OCI-LY3 (cell line): ENCODE measurements at regions not wholly inside any gene's neighbourhood (a gene's known extent, or its start where the extent isn't known, plus 50 kb on each side); places are given as distances from the start of the nearest gene placed in this dataset.
"Not testable (repeated sequence)": the region's sequence is repeated elsewhere in the genome, so short reads cannot be mapped to it uniquely, and the experiment has no call there.

ENCODE experiments used
- H2AFZ ChIP-seq: fragments of 200-600, 300-600 bp; shearing (Covaris generic); 2 replicates; pipeline ENCODE4 v1.6.0; 2014; ENCODE audit warnings: antibody characterized with exemption, low read depth, low read length
- H3K27ac ChIP-seq: fragments of 200-600, 300-600 bp; sonication (generic); 2 replicates; pipeline ENCODE4 v1.5.1; 2014; ENCODE audit warnings: mild to moderate bottlenecking, low read length, moderate library complexity, mixed read lengths
- H3K27me3 ChIP-seq: fragments of 200-600, 300-600 bp; sonication (generic); 2 replicates; pipeline ENCODE4 v1.6.1; 2014; ENCODE audit warnings: low read depth, low read length, mixed read lengths
- H3K36me3 ChIP-seq: fragments of 200-600, 300-600 bp; sonication (generic); replicated peaks from 2 replicates; pipeline ENCODE3; 2014; ENCODE audit warnings: low read depth, low read length, mixed read lengths
- H3K4me1 ChIP-seq: fragments of 300-600, 200-600 bp; sonication (generic); 2 replicates; pipeline ENCODE4 v1.6.1; 2014; ENCODE audit warnings: low read length, mixed read lengths
- H3K4me2 ChIP-seq: fragments of 200-600, 300-600 bp; sonication (generic); 2 replicates; pipeline ENCODE4 v1.6.1; 2014; ENCODE audit warnings: low read length, mixed read lengths
- H3K4me3 ChIP-seq: fragments of 300-600, 200-600 bp; sonication (generic); 2 replicates; pipeline ENCODE4 v1.5.1; 2014; ENCODE audit warnings: antibody characterized with exemption, mild to moderate bottlenecking, low read length, moderate library complexity
- H3K79me2 ChIP-seq: fragments of 300-600, 200-600 bp; shearing (Covaris generic); 2 replicates; pipeline ENCODE4 v1.6.1; 2014; ENCODE audit warnings: mild to moderate bottlenecking, low read length, mixed read lengths
- H3K9ac ChIP-seq: fragments of 300-600, 200-600 bp; shearing (Covaris generic); 2 replicates; pipeline ENCODE4 v1.6.0; 2014; ENCODE audit warnings: mild to moderate bottlenecking, low read length, moderate library complexity
- H3K9me3 ChIP-seq: fragments of 200-600, 300-600 bp; shearing (Covaris generic); 2 replicates; pipeline ENCODE4 v1.6.1; 2014; ENCODE audit warnings: low read length, mixed read lengths; ENCODE audit not compliant: insufficient read depth
- H4K20me1 ChIP-seq: fragments of 200-600, 300-600 bp; sonication (generic); 2 replicates; pipeline ENCODE4 v1.6.1; 2016; ENCODE audit warnings: low read length, mixed read lengths; ENCODE audit not compliant: insufficient read depth
- CTCF ChIP-seq: fragments of 200-600, 300-600 bp; sonication (generic); IDR thresholded peaks from 2 replicates; pipeline ENCODE4 v1.5.1; 2014; ENCODE audit warnings: antibody characterized with exemption, low read length, low read depth
- EZH2phosphoT487 ChIP-seq: fragments of 200-600 bp; shearing (Covaris generic); IDR thresholded peaks from 2 replicates; pipeline ENCODE4 v1.6.1; 2018; ENCODE audit warnings: antibody characterized with exemption, mixed run types, low read depth

GRCh38 chr5:66285343-66285922 lies 141.3 kb downstream of the SREK1 start:
- Histone ChIP-seq H3K9ac (no peak overlapping the region), H3K79me2 (no peaks in the 10 kb centered on the region), H3K4me2 (no peak overlapping the region), H2AFZ (no peak overlapping the region), H3K4me3 (no peak overlapping the region), H3K27ac (no peak overlapping the region), H4K20me1 (no peaks in the 10 kb centered on the region), H3K36me3 (no peaks in the 10 kb centered on the region), H3K4me1 (peaks cover 6% of the 10 kb centered on the region; the same call in 1 of the 2 replicates), H3K9me3 (no peaks in the 10 kb centered on the region), H3K27me3 (no peaks in the 10 kb centered on the region)
- TF ChIP-seq EZH2phosphoT487: no peak
- no peak for TF ChIP-seq CTCF

- Histone ChIP-seq H3K4me3 (no peak overlapping the region), H2AFZ (no peak overlapping the region), H3K4me2 (no peak overlapping the region), H3K27me3 (no peaks in the 10 kb centered on the region), H3K27ac (no peak overlapping the region), H3K36me3 (no peaks in the 10 kb centered on the region), H3K9me3 (no peaks in the 10 kb centered on the region), H3K9ac (no peak overlapping the region), H3K4me1 (no peaks in the 10 kb centered on the region), H3K79me2 (no peaks in the 10 kb centered on the region), H4K20me1 (no peaks in the 10 kb centered on the region)
- TF ChIP-seq CTCF (no peak), EZH2phosphoT487 (no peak)
Observed at GRCh38 chr5:66291771-66292170, 147.7 kb downstream of the SREK1 start.

GRCh38 chr5:66293851-66294250 lies 149.8 kb downstream of the SREK1 start:
- not testable (repeated sequence) for H3K4me1 ChIP-seq, H3K4me2 ChIP-seq, H3K9me3 ChIP-seq, H3K27ac ChIP-seq, H3K27me3 ChIP-seq, H2AFZ ChIP-seq, H3K79me2 ChIP-seq, H3K4me3 ChIP-seq, H3K36me3 ChIP-seq, H4K20me1 ChIP-seq, H3K9ac ChIP-seq

GRCh38 chr5:66299463-66299862 lies 155.4 kb downstream of the SREK1 start:
- Histone ChIP-seq H2AFZ (no peak overlapping the region), H3K4me2 (no peak overlapping the region), H3K27ac (no peak overlapping the region), H3K4me3 (no peak overlapping the region), H3K36me3 (no peaks in the 10 kb centered on the region), H3K27me3 (peaks cover under 1% of the 10 kb centered on the region; the same call in 1 of the 2 replicates), H3K4me1 (no peaks in the 10 kb centered on the region), H3K9me3 (no peaks in the 10 kb centered on the region), H3K79me2 (no peaks in the 10 kb centered on the region), H4K20me1 (no peaks in the 10 kb centered on the region), H3K9ac (no peak overlapping the region)
- TF ChIP-seq CTCF (no peak), EZH2phosphoT487 (no peak)

- Histone ChIP-seq H3K9ac (no peak overlapping the region), H3K9me3 (no peaks in the 10 kb centered on the region), H3K27ac (no peak overlapping the region), H2AFZ (no peak overlapping the region), H3K27me3 (peaks cover 9% of the 10 kb centered on the region; the same call in 1 of the 2 replicates), H3K4me1 (no peaks in the 10 kb centered on the region), H3K4me2 (no peak overlapping the region), H3K36me3 (no peaks in the 10 kb centered on the region), H3K79me2 (no peaks in the 10 kb centered on the region), H4K20me1 (no peaks in the 10 kb centered on the region), H3K4me3 (no peak overlapping the region)
- no peak for TF ChIP-seq CTCF
- TF ChIP-seq EZH2phosphoT487: no peak
Observed at GRCh38 chr5:66302344-66302743, 158.2 kb downstream of the SREK1 start.
